A673 (cell line): ENCODE measurements at regions not wholly inside any gene's neighbourhood (a gene's known extent, or its start where the extent isn't known, plus 50 kb on each side); places are given as distances from the start of the nearest gene placed in this dataset.

ENCODE experiments used
- BruUV-seq: library from RNA; stranded (reverse); fragments of 400-500 nt; replicated peaks from 2 replicates; lab custom pipeline; 2021; lab: Mats Ljungman, UMichigan
- CTCF ChIA-PET: fragments of 300-600 bp; sonication (Branson Sonifier 250); formaldehyde crosslinking; loops from one replicate; lab custom pipeline; 2022; ENCODE audit warnings: antibody characterized with exemption; lab: Charles Lee
- POLR2A ChIA-PET: fragments of 300-600 bp; sonication (Branson Sonifier 250); formaldehyde crosslinking; loops from one replicate; lab custom pipeline; 2022; ENCODE audit warnings: antibody characterized with exemption; ENCODE audit not compliant: low non-redundant PET; lab: Charles Lee
- DNase-seq: peaks from one replicate; pipeline ENCODE4 v3.0.0-alpha.2; 2015; ENCODE audit warnings: low spot score
- H3K27ac ChIP-seq: fragments of 200-600 bp; sonication (generic); 2 replicates; pipeline ENCODE4 v1.5.1; 2016; ENCODE audit warnings: mixed run types, low read depth, mild to moderate bottlenecking, mixed read lengths, antibody characterized with exemption, low read length; ENCODE audit not compliant: poor library complexity, severe bottlenecking
- H3K27me3 ChIP-seq: fragments of 200-600 bp; sonication (generic); replicated peaks from 2 replicates; pipeline ENCODE4 v1.6.1; 2017; ENCODE audit warnings: mixed run types, low read depth, mild to moderate bottlenecking, mixed read lengths, antibody characterized with exemption, low read length; ENCODE audit not compliant: insufficient read depth, poor library complexity
- H3K36me3 ChIP-seq: fragments of 200-600 bp; sonication (generic); 2 replicates; pipeline ENCODE4 v1.6.1; 2016; ENCODE audit warnings: mixed run types, mild to moderate bottlenecking, mixed read lengths, antibody characterized with exemption, low read length; ENCODE audit not compliant: insufficient read depth, poor library complexity, severe bottlenecking
- H3K4me1 ChIP-seq: fragments of 200-600 bp; sonication (generic); 2 replicates; pipeline ENCODE4 v1.6.1; 2017; ENCODE audit warnings: mixed run types, mild to moderate bottlenecking, mixed read lengths, antibody characterized with exemption, low read length; ENCODE audit not compliant: insufficient read depth, poor library complexity, severe bottlenecking
- H3K4me3 ChIP-seq: fragments of 200-600 bp; sonication (generic); 2 replicates; pipeline ENCODE4 v1.5.1; 2016; ENCODE audit warnings: low read depth, mixed run types, mild to moderate bottlenecking, mixed read lengths, low read length; ENCODE audit not compliant: poor library complexity, severe bottlenecking
- H3K9me3 ChIP-seq: fragments of 200-600 bp; sonication (generic); 2 replicates; pipeline ENCODE4 v1.6.1; 2016; ENCODE audit warnings: mixed run types, low read depth, mild to moderate bottlenecking, mixed read lengths, antibody characterized with exemption, low read length; ENCODE audit not compliant: poor library complexity, severe bottlenecking
- EZH2 ChIP-seq: fragments of 200-600 bp; sonication (generic); IDR thresholded peaks from 2 replicates; pipeline ENCODE4 v1.6.1; 2017; ENCODE audit warnings: borderline replicate concordance, low read depth, mild to moderate bottlenecking, mixed read lengths, antibody characterized with exemption, low read length; ENCODE audit not compliant: poor library complexity, severe bottlenecking
- intact Hi-C: fragments of 100-400 bp; cut with micrococcal nuclease; formaldehyde crosslinking; loops from one replicate; pipeline ENCODE4 v1.10.0; 2022; ENCODE audit not compliant: unreplicated experiment
- TF ChIP-seq, protein P1 (sequence below): fragments of 300-800, 200-600 bp; sonication (generic); conservative IDR thresholded peaks from 2 replicates; pipeline ENCODE4 v1.5.1; 2017; ENCODE audit warnings: low read depth, mild to moderate bottlenecking, antibody characterized with exemption, low read length, moderate library complexity, mixed read lengths

DNA sequence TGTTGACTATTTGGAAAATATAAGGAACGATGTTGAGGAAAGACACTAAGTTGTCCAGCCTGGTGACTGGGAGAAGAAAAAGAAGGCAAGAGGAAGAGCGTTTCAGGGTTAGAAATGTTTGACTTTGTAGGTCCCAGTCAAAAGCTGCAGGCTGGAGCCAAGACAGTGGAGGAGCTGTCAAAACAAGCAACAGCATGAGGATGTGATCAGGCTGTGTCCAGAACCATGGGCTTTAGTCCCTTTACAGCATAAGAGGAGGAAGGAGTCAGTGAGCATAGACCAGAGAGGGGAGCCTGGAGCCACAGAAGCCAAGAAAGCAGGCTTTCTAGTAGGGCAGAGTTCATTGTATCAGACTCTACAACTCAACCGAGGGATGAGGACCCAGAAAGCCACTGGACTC lies 658.5 kb downstream of the BNC2 start:
- BruUV-seq, result no TSS peak
- intact Hi-C loops, result no loop called here
- Histone ChIP-seq H3K4me1 (no peaks in the 10 kb centered on the region), H3K27me3 (no peaks in the 10 kb centered on the region), H3K36me3 (no peaks in the 10 kb centered on the region), H3K9me3 (no peaks in the 10 kb centered on the region), H3K4me3 (no peak overlapping the region), H3K27ac (no peak overlapping the region)
- CTCF ChIA-PET, result no interaction called here
- no peak for DNase-seq
- TF ChIP-seq, protein P1, sequence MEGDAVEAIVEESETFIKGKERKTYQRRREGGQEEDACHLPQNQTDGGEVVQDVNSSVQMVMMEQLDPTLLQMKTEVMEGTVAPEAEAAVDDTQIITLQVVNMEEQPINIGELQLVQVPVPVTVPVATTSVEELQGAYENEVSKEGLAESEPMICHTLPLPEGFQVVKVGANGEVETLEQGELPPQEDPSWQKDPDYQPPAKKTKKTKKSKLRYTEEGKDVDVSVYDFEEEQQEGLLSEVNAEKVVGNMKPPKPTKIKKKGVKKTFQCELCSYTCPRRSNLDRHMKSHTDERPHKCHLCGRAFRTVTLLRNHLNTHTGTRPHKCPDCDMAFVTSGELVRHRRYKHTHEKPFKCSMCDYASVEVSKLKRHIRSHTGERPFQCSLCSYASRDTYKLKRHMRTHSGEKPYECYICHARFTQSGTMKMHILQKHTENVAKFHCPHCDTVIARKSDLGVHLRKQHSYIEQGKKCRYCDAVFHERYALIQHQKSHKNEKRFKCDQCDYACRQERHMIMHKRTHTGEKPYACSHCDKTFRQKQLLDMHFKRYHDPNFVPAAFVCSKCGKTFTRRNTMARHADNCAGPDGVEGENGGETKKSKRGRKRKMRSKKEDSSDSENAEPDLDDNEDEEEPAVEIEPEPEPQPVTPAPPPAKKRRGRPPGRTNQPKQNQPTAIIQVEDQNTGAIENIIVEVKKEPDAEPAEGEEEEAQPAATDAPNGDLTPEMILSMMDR, result no peak
- no peak for TF ChIP-seq EZH2
- POLR2A ChIA-PET, result no interaction called here

DNA sequence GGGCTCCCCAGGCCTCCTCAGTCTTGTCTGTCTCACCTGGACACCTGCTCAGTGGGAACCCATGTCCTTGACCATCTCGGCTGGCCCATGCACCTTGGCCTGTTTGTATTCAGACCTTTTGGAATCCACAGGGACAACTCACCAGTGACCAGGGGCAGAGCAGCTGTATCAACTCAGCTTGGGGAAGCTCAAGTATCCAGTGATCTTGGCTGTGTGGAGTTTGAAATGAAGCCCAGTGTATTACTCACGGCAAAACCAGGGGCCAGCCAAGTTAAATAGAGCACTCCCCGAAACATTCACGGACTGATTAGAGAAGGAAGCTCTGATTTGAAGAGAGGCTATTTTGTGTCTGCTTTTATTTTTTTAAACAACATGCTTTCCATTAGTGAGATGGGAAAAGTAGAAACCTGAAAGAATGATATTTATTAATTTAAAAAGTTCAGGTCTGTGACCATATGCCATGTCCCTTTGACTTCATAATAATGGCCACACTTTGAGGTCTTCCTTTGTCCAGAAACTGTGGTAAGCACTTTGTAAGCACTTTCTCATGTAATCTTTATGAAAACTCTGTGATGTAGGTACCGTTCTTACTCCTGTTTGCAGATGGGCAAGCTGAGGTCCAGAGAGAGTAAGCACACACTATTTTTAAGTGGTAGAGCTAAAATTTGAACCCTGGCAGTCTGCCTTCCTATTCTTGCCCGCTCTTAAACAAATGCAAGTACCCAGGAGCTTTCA lies 656.5 kb downstream of the BNC2 start:
- H3K4me1 ChIP-seq, result no peaks in the 10 kb centered on the region
- no peak overlapping the region for H3K27ac ChIP-seq
- ChIA-PET CTCF (no interaction called here), POLR2A (no interaction called here)
- H3K36me3 ChIP-seq, result no peaks in the 10 kb centered on the region
- H3K27me3 ChIP-seq, result no peaks in the 10 kb centered on the region
- no peak for TF ChIP-seq EZH2
- TF ChIP-seq, protein P1, result no peak
- DNase-seq, result no peak
- no peak overlapping the region for H3K4me3 ChIP-seq
- intact Hi-C loops, result no loop called here
- no peaks in the 10 kb centered on the region for H3K9me3 ChIP-seq
- BruUV-seq, result no TSS peak

- Histone ChIP-seq H3K27me3 (no peaks in the 10 kb centered on the region), H3K4me3 (no peak overlapping the region), H3K36me3 (no peaks in the 10 kb centered on the region), H3K9me3 (no peaks in the 10 kb centered on the region), H3K27ac (no peak overlapping the region), H3K4me1 (no peaks in the 10 kb centered on the region)
- intact Hi-C loops, result no loop called here
- DNase-seq, result no peak
- TF ChIP-seq, protein P1, result no peak
- TF ChIP-seq EZH2, result no peak
- ChIA-PET POLR2A (no interaction called here), CTCF (no interaction called here)
- BruUV-seq, result no TSS peak
These were observed 655.7 kb downstream of the BNC2 start for GRCh38 chr9:16214677-16215352.
